Endothelial cell of umbilical vein (primary cell): ENCODE measurements at regions not wholly inside any gene's neighbourhood (a gene's known extent, or its start where the extent isn't known, plus 50 kb on each side); places are given as distances from the start of the nearest gene placed in this dataset.

Experiments used
- CTCF ChIP-seq, 2 donors: IDR thresholded peaks; 1 replicate in 1 of 2; 2 replicates in 1 of 2; pipeline ENCODE4 v1.5.1; 2011; ENCODE audit warnings: low read length in 2 of 2, mild to moderate bottlenecking in 2 of 2, moderate library complexity in 2 of 2, control low read depth in 1 of 2, inconsistent platforms in 1 of 2, low read depth in 1 of 2; ENCODE audit not compliant: insufficient read depth in 1 of 2; ENCODE audit errors: extremely low read depth in 1 of 2
- EZH2 ChIP-seq: IDR thresholded peaks from 2 replicates; pipeline ENCODE4 v1.6.1; 2012; ENCODE audit warnings: borderline replicate concordance, low read depth, mild to moderate bottlenecking, moderate library complexity, low read length, inconsistent platforms; ENCODE audit not compliant: severe bottlenecking
- FOS ChIP-seq: IDR thresholded peaks from 2 replicates; pipeline ENCODE4 v1.6.1; 2011; ENCODE audit warnings: mild to moderate bottlenecking, low read length, moderate library complexity, borderline replicate concordance; ENCODE audit not compliant: insufficient read depth
- JUN ChIP-seq: IDR thresholded peaks from 2 replicates; pipeline ENCODE4 v1.6.1; 2011; ENCODE audit warnings: borderline replicate concordance, low read depth; ENCODE audit not compliant: insufficient read length, insufficient read depth
- MAX ChIP-seq: IDR thresholded peaks from 2 replicates; pipeline ENCODE4 v1.6.1; 2011; ENCODE audit not compliant: insufficient read depth, insufficient read length
- MYC ChIP-seq: IDR thresholded peaks from one replicate; pipeline ENCODE4 v1.6.1; 2011; ENCODE audit warnings: mild to moderate bottlenecking, low read depth, low read length
- POLR2A ChIP-seq: IDR thresholded peaks from 2 replicates; pipeline ENCODE4 v1.6.1; 2012; ENCODE audit warnings: low read depth, mild to moderate bottlenecking, control low read depth, low read length
- POLR2AphosphoS5 ChIP-seq: IDR thresholded peaks from 2 replicates; pipeline ENCODE4 v1.6.1; 2012; ENCODE audit warnings: low read depth, mild to moderate bottlenecking, control low read depth, low read length, moderate library complexity; ENCODE audit not compliant: insufficient read depth

- TF ChIP-seq CTCF (IDR thresholded peaks at IDR 0.05; ENCODE audit: extremely low read depth in 1 of 2, insufficient read depth in 1 of 2, low read depth in 1 of 2, low read length in 2 of 2), result no peak
- no peak for TF ChIP-seq EZH2
- no peak for TF ChIP-seq POLR2AphosphoS5
- no peak for TF ChIP-seq POLR2A
- no peak for TF ChIP-seq MAX
- TF ChIP-seq FOS, result no peak
- no peak for TF ChIP-seq MYC
- TF ChIP-seq JUN, result no peak
Observed at GRCh38 chr4:184575306-184575705, 73.9 kb downstream of the CASP3 start.
